Subcutaneous abdominal adipose tissue (tissue), 5 donors: ENCODE measurements at regions not wholly inside any gene's neighbourhood (a gene's known extent, or its start where the extent isn't known, plus 50 kb on each side); places are given as distances from the start of the nearest gene placed in this dataset.

Experiments used
- H3K27ac ChIP-seq: one replicate; pipeline ENCODE4 v1.7.0; 2013; ENCODE audit warnings: low read depth, mild to moderate bottlenecking, inconsistent platforms, low read length, moderate library complexity
- H3K27me3 ChIP-seq, 5 donors: one replicate each; pipeline ENCODE4 v1.7.0; 2013; ENCODE audit warnings: low read length in 5 of 5, inconsistent platforms in 1 of 5; ENCODE audit not compliant: control insufficient read depth in 5 of 5, insufficient read depth in 4 of 5
- H3K36me3 ChIP-seq, 5 donors: one replicate each; pipeline ENCODE4 v1.7.0; 2013; ENCODE audit warnings: low read length in 5 of 5; ENCODE audit not compliant: control insufficient read depth in 5 of 5, insufficient read depth in 5 of 5
- H3K4me1 ChIP-seq, 5 donors: one replicate each; pipeline ENCODE4 v1.7.0; 2013; ENCODE audit warnings: low read length in 5 of 5, mild to moderate bottlenecking in 3 of 5, moderate library complexity in 1 of 5; ENCODE audit not compliant: control insufficient read depth in 5 of 5, insufficient read depth in 5 of 5
- H3K4me3 ChIP-seq, 5 donors: one replicate each; pipeline ENCODE4 v1.7.0; 2013; ENCODE audit warnings: low read length in 5 of 5, low read depth in 1 of 5
- H3K9ac ChIP-seq, 5 donors: one replicate each; pipeline ENCODE4 v1.7.0; 2013; ENCODE audit warnings: low read length in 5 of 5, mild to moderate bottlenecking in 4 of 5, moderate library complexity in 3 of 5
- H3K9me3 ChIP-seq, 5 donors: one replicate each; pipeline ENCODE4 v1.7.0; 2013; ENCODE audit warnings: low read length in 5 of 5; ENCODE audit not compliant: control insufficient read depth in 5 of 5
- donor health status: healthy.
- donor health status: healthy.
- donor health status: healthy.
- donor health status: healthy.
- donor health status: healthy.

DNA sequence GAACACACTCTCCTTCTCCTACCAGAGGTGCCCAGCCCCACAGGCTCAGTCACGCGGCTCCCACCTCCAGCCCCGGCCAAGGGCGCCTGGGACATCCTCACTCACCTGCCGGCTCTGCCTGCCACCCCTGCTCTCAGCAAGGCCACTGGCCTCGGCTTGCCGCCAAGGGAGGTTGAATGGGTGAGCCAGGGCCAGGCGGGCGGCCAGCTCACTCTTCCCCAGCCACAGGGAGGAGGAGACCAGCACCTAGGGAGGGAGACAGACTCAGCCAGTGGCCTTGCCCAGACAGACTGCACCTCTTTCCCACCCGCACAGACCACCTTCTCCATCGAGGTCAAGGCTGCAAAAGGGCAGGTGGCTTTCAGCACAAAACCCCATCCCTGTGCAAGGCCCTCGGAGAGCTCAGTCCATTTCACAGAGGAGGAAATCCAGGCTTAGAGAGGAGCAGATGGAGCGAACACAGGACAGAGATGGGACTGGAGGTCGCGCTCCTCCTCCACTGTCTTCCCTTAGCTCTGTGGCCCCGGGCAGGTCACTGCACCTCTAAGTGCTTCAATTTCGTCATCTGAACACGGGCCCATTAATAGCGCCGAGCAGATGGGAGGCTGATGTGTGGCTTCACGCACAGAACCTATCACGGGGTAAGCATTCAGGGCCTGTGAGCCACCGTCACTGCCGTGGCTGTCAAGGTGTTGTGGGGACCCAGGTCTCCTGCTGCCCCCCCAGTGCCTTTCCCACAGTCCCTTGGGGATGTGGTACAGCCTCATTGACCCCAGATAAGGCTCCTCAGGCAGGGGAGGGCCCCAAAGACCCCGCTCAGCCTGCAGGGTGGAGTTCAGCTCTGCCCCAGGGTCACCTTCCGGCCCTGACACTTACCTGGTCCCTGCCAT lies 56.1 kb downstream of the RMI2 start:
- H3K27ac ChIP-seq = no peak overlapping the region
- H3K36me3 ChIP-seq = no peaks in the 10 kb centered on the region
- H3K4me3 ChIP-seq = no peak overlapping the region
- H3K4me1 ChIP-seq = peaks cover 0 to 5% (median 0%) of the 10 kb centered on the region in 5 donors
- no peaks in the 10 kb centered on the region for H3K9me3 ChIP-seq
- H3K27me3 ChIP-seq = no peaks in the 10 kb centered on the region
- no peak overlapping the region for H3K9ac ChIP-seq

DNA sequence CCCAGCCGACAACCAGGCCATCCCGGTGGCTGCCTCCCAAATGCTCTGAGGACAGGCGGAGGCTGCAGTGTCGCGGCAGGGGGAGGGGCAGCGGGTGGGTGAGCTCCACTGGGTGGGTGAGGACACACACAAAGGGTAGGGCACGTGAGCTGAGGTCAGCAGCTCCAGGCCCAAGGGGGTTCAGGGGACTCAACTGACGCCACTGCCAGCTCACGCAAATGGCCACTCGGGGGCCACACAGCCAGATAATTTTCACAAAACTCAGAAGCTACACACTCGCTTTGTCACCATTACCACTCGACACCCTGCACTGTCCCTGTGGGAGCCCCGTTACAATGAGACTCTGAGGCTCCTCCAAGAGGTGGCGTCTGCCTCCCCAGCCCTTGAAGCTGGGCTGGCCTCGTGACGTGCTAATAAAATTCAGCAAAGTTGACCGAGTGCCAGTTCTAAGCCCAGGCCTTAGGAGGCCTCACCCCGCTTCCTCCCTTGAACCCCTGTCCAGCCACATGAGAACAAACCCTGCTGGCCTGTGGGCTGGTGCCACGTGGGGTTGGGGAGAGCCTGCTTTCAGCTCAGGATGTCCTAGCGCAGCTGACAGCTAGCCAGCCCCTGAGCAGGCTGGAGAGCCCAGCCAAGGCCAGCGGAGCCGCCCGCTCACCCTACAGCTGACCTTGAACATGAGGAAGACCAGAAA lies 56.9 kb downstream of the RMI2 start:
- H3K36me3 ChIP-seq = no peaks in the 10 kb centered on the region
- H3K27ac ChIP-seq = no peak overlapping the region

DNA sequence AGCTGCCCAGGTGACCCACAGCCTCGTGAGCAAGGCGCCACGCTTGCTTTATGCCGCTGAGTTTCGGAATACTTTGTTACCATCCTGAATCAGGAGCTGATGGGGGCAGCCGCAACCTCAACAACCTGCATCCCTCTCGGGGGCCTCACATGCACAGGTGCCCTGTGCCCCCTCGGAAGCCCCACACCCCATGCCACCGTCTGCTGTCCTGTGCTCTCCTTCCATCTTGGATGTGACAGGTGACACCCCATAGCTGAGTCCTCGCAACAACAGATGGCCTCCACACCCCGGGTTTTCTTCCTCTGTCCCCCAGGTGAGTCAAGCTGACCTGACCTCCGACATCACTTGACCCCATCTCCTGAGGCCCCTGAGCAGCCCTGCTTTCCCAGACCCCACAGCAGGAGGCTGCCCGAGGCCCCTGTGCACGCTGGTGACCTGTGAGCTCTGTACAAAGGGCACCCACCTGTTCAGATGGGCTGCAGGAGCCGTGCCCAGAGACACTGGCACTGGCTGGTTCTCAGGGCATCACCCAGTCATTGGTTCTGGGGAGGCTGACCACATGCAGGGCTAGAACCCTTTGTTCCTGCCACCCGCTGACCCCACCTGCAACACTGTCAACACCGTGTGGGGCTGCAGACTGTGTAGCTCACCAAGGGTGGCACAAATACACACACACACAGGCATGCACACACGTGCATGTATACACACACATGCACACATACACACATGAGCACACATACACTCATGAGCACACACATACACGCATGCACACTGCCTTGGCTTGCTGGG lies 57.7 kb downstream of the RMI2 start:
- H3K27me3 ChIP-seq = no peaks in the 10 kb centered on the region
- no peaks in the 10 kb centered on the region for H3K36me3 ChIP-seq
- H3K4me1 ChIP-seq = peaks cover 0 to 3% (median 0%) of the 10 kb centered on the region in 5 donors
- no peak overlapping the region for H3K27ac ChIP-seq
- H3K4me3 ChIP-seq = no peak overlapping the region
- no peaks in the 10 kb centered on the region for H3K9me3 ChIP-seq
- no peak overlapping the region for H3K9ac ChIP-seq

More for the DNA sequence above, 56.9 kb downstream of the RMI2 start:
- Histone ChIP-seq H3K4me3 (no peak overlapping the region), H3K4me1 (peaks cover 0 to 3% (median 0%) of the 10 kb centered on the region in 5 donors), H3K27me3 (no peaks in the 10 kb centered on the region), H3K9me3 (no peaks in the 10 kb centered on the region), H3K9ac (no peak overlapping the region)

DNA sequence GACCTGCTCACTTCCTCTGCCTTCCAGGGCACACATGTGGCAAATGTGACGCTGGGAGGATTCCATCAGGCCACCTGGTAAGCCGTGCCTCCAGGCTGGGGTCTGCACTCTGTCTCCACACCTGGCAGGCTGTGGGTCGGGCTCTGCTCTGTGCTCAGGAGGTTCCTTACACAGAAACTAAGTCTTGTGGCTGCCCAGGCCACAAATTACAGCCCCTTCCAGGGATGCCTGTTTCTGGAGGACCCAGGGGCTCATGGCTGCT lies 58.2 kb downstream of the RMI2 start:
- Histone ChIP-seq H3K4me3 (no peak overlapping the region), H3K4me1 (peaks cover 0 to 3% (median 0%) of the 10 kb centered on the region in 5 donors), H3K27me3 (no peaks in the 10 kb centered on the region), H3K9me3 (no peaks in the 10 kb centered on the region), H3K27ac (no peak overlapping the region), H3K9ac (no peak overlapping the region), H3K36me3 (no peaks in the 10 kb centered on the region)

DNA sequence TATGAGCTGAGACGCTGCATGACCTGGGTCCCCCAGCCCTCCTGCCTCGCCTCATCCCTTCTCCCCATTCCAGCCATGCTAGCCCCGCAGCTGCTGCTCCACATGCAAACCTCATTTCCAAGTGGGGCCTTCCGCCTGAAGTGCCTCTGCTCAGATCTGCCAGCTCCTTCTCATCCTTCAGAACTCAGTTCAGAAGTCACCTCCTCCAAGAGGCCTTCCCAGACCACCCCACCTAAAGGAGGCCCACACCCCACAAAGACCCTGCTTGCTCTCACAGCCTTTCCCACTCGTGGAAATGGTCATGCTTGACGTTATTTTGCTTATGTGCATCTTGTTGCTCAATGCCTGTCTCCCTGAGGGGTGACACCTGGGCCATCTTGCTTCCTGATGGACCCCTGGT lies 58.7 kb downstream of the RMI2 start:
- Histone ChIP-seq H3K27me3 (no peaks in the 10 kb centered on the region), H3K4me1 (peaks cover 0 to 3% (median 0%) of the 10 kb centered on the region in 5 donors), H3K9ac (no peak overlapping the region)

DNA sequence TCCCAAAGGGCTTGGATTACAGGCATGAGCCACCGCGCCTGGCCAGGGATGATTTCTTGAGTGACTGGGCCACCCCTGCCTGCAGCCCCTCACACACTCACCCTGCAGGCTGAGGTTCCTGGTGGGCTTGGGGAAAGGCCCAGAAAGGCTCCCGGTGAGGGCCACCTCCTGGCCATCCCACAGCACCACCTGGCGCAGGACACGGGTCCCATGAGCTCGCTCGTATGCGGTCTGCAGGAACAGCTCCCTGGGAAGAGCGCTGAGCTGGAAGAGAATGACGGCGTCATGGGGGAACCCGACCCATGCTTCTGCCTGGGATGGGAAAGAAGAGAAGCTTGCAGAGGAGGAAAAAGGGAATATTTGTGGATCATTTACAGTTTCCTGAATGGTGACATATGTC lies 59.3 kb downstream of the RMI2 start:
- no peaks in the 10 kb centered on the region for H3K36me3 ChIP-seq

More for the DNA sequence above, 58.7 kb downstream of the RMI2 start:
- H3K27ac ChIP-seq = no peak overlapping the region
- no peak overlapping the region for H3K4me3 ChIP-seq
- H3K36me3 ChIP-seq = no peaks in the 10 kb centered on the region
- no peaks in the 10 kb centered on the region for H3K9me3 ChIP-seq

DNA sequence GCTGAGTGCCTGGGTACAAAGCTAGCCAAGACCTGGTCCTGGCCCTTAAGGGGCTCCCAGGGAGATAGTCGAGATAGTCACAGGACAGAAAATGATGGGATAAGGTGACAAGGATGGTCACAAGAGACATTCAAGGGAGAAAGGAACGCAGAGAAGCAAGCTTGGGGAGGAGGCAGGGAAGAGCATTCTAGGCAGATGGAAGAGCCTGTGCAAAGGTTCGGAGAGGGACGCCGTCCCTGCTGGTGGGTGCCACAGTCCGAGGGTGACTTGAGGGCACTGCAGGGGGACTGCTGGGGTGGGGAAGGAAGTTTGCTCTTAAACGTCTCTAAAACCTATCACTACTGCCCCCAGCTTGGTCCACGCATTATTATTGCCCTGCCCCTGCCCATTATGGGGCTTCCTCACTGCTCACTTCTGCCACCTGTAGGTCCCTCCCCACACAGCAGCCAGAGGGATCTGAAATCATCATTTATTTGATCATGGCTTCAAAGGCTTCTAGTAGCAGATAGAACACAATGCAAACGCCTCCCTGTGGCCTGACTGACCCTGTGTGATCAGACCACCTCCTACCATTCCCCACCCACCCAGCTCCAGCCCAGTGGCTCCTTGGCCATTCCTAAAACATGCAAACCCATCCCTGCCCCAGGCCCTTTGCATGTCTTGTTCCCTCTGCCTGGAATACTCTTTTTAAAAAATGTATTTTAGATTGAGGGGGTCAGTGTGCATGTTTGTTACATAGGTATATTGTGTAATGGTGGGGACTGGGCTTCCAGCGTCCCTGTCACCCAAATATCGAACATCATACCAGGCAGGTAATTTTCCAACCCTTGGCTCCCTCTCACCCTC lies 60.3 kb downstream of the RMI2 start:
- Histone ChIP-seq H3K9ac (no peak overlapping the region), H3K4me3 (no peak overlapping the region), H3K9me3 (no peaks in the 10 kb centered on the region), H3K27me3 (no peaks in the 10 kb centered on the region), H3K4me1 (peaks cover 0 to 10% (median 5%) of the 10 kb centered on the region in 5 donors), H3K27ac (no peak overlapping the region), H3K36me3 (no peaks in the 10 kb centered on the region)

More for the DNA sequence above, 59.3 kb downstream of the RMI2 start:
- Histone ChIP-seq H3K9me3 (no peaks in the 10 kb centered on the region), H3K4me1 (peaks cover 0 to 7% (median 4%) of the 10 kb centered on the region in 5 donors), H3K27me3 (no peaks in the 10 kb centered on the region), H3K4me3 (no peak overlapping the region), H3K27ac (no peak overlapping the region), H3K9ac (no peak overlapping the region)

DNA sequence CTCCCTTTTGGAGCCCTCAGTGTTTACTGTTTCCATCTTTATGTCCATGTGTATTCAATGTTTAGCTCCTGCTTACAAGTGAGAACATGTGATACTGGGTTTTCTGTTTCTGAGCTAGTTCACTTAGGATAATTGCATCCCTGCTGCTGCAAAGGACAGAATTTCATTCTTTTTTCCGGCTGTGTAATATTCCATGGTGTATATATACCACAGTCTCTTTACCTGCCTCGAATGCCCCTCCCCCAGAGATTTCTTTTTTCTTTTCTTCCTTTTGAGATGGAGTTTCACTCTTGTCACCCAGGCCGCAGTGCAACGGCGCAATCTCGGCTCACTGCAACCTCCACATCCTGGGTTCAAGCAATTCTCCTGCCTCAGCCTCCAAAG lies 60.9 kb downstream of the RMI2 start:
- no peak overlapping the region for H3K4me3 ChIP-seq
- no peak overlapping the region for H3K27ac ChIP-seq
- H3K4me1 ChIP-seq = peaks cover 0 to 16% (median 11%) of the 10 kb centered on the region in 5 donors
- no peak overlapping the region for H3K9ac ChIP-seq
- H3K9me3 ChIP-seq = no peaks in the 10 kb centered on the region
- no peaks in the 10 kb centered on the region for H3K27me3 ChIP-seq
- H3K36me3 ChIP-seq = no peaks in the 10 kb centered on the region

DNA sequence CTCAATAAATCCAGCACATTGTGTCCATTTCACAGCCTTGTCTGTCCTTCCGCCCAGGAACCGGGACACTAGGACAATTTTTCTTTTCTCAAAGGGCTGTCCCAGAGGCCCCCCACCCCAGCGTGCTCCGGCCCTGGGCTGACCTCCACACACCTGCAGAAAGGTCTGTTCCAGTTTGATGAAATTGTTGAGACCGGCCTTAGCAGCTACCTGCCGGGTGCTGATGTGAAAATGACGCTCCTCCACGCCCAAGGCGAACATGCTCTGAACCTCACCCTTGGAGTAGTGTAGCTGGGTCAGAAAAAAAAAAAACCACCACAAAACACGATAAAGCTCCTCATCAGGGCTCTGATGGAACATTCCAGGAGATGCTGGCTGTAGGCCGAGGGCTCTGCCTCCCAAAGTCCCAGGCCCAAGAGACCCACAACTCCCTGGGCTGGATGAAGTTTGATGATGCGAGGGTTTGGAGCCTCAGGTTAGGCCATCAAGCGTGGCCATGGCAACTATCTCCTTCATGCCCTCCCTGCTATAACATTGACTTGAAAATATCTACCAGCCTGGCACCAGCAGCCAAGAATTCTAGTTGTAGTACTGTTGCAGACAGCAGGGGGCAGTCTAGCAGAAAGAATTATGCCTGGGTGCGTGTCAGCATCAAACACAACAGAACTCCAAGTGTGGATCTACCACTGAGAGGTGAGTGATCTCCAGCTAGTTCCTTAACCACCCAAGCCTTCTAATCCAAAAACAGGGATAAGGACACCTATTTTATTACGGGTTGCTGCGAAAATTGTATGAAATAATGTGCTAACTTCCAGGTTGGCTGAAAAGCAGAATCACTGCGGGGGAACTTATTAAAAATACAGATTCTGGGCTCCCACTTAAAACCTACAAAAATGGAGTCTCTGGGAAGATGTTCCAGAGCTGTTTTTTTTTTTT lies 62.1 kb downstream of the RMI2 start:
- Histone ChIP-seq H3K9me3 (no peaks in the 10 kb centered on the region), H3K9ac (no peak overlapping the region), H3K36me3 (no peaks in the 10 kb centered on the region), H3K4me3 (no peak overlapping the region), H3K27ac (no peak overlapping the region), H3K27me3 (no peaks in the 10 kb centered on the region), H3K4me1 (peaks cover 0 to 20% (median 15%) of the 10 kb centered on the region in 5 donors)
